ENCODE measurements at regions not wholly inside any gene's neighbourhood (a gene's known extent, or its start where the extent isn't known, plus 50 kb on each side); places are given as distances from the start of the nearest gene placed in this dataset.
"Not testable (repeated sequence)": the region's sequence is repeated elsewhere in the genome, so short reads cannot be mapped to it uniquely, and the experiment has no call there.

- intact Hi-C loops (cut with DNase I; ENCODE audit: low total_unique reads) = no loop called here
- Histone ChIP-seq H3K27me3 (replicated peaks in 1 of 7) (no peaks in the 10 kb centered on the region), H3K4me3 (no peak overlapping the region), H3K36me3 (no peaks in the 10 kb centered on the region), H3K9me3 (no peaks in the 10 kb centered on the region), H3K27ac (no peak overlapping the region), H3K4me1 (peaks cover 0 to 27% (median 8%) of the 10 kb centered on the region in 6 donors)
- WGBS, 5 donors = 83 to 95% (median 88%) methylated on average over 5 of the region's 5 CpGs
- DNase-seq = no peak
- no peak for TF ChIP-seq CTCF (IDR thresholded peaks at IDR 0.05 in 8 of 11, conservative IDR thresholded peaks at IDR 0.05 in 3 of 11)
These were observed 203.7 kb downstream of the S1PR1 start for GRCh38 chr1:101440485-101440884.

- Histone ChIP-seq H3K4me3 (no peak overlapping the region), H3K4me1 (no peaks in the 10 kb centered on the region), H3K9me3 (no peaks in the 10 kb centered on the region), H3K27ac (no peak overlapping the region), H3K27me3 (replicated peaks in 1 of 7) (no peaks in the 10 kb centered on the region), H3K36me3 (no peaks in the 10 kb centered on the region)
- TF ChIP-seq POLR2AphosphoS5 (IDR thresholded peaks at IDR 0.05) (no peak), CTCF (IDR thresholded peaks at IDR 0.05 in 8 of 11, conservative IDR thresholded peaks at IDR 0.05 in 3 of 11) (no peak), POLR2A (IDR thresholded peaks at IDR 0.05) (no peak)
- DNase-seq = no peak
- 73 to 86% (median 80%) methylated on average over 3 of the region's 3 CpGs for WGBS, 5 donors
- intact Hi-C loops (cut with DNase I; ENCODE audit: low total_unique reads) = no loop called here
These were observed 207.6 kb downstream of the S1PR1 start for GRCh38 chr1:101444381-101444780.

GRCh38 chr1:101444873-101445618 is 208.2 kb downstream of the S1PR1 start:
- Histone ChIP-seq H3K4me1 (no peaks in the 10 kb centered on the region), H3K27ac (no peak overlapping the region), H3K9me3 (no peaks in the 10 kb centered on the region), H3K4me3 (no peak overlapping the region), H3K36me3 (no peaks in the 10 kb centered on the region), H3K27me3 (replicated peaks in 1 of 7) (no peaks in the 10 kb centered on the region)
- TF ChIP-seq POLR2A (IDR thresholded peaks at IDR 0.05) = no peak
- TF ChIP-seq CTCF (IDR thresholded peaks at IDR 0.05 in 8 of 11, conservative IDR thresholded peaks at IDR 0.05 in 3 of 11) = no peak
- TF ChIP-seq POLR2AphosphoS5 (IDR thresholded peaks at IDR 0.05) = no peak
- intact Hi-C loops (cut with DNase I; ENCODE audit: low total_unique reads) = no loop called here
- 49 to 58% (median 56%) methylated on average over 2 of the region's 2 CpGs for WGBS, 5 donors
- DNase-seq = no peak

- no peak for TF ChIP-seq CTCF (IDR thresholded peaks at IDR 0.05 in 8 of 11, conservative IDR thresholded peaks at IDR 0.05 in 3 of 11)
- TF ChIP-seq POLR2A (IDR thresholded peaks at IDR 0.05) = no peak
- TF ChIP-seq POLR2AphosphoS5 (IDR thresholded peaks at IDR 0.05) = no peak
These were observed 211.2 kb downstream of the S1PR1 start for GRCh38 chr1:101448018-101448417.

GRCh38 chr1:101450691-101451090 is 213.9 kb downstream of the S1PR1 start:
- DNase-seq; H3K27ac ChIP-seq; H3K36me3 ChIP-seq; intact Hi-C loops (cut with DNase I; ENCODE audit: low total_unique reads); H3K4me3 ChIP-seq; H3K27me3 ChIP-seq (replicated peaks in 1 of 7): not testable (repeated sequence)
- WGBS, 5 donors = 95 to 98% (median 96%) methylated on average over 5 of the region's 5 CpGs
- peaks cover 0 to 11% (median 0%) of the 10 kb centered on the region in 8 donors for H3K9me3 ChIP-seq
- H3K4me1 ChIP-seq = peaks cover 0 to 17% (median 4%) of the 10 kb centered on the region in 6 donors

More at GRCh38 chr1:101448018-101448417, 211.2 kb downstream of the S1PR1 start:
- no peaks in the 10 kb centered on the region for H3K27me3 ChIP-seq (replicated peaks in 1 of 7)
- H3K4me1 ChIP-seq = peaks cover 0 to under 1% (median 0%) of the 10 kb centered on the region in 6 donors
- intact Hi-C loops (cut with DNase I; ENCODE audit: low total_unique reads) = no loop called here
- no peak overlapping the region for H3K4me3 ChIP-seq
- no peak for DNase-seq
- peaks cover 0 to 9% (median 0%) of the 10 kb centered on the region in 8 donors for H3K9me3 ChIP-seq
- no peak overlapping the region for H3K27ac ChIP-seq
- H3K36me3 ChIP-seq = no peaks in the 10 kb centered on the region
